ENCODE measurements at regions not wholly inside any gene's neighbourhood (a gene's known extent, or its start where the extent isn't known, plus 50 kb on each side); places are given as distances from the start of the nearest gene placed in this dataset.

- no peak for DNase-seq (ENCODE audit: extremely low read depth, low read depth)
- no peak for TF ChIP-seq CTCF (IDR thresholded peaks at IDR 0.05; ENCODE audit: low read depth, low read length, missing control alignments)
- no peak overlapping the region for H3K4me3 ChIP-seq (replicated peaks; ENCODE audit: low read depth, low read length)
Measured at GRCh38 chr4:81555489-81555888, 83.8 kb upstream of the RASGEF1B start.

GRCh38 chr4:81552086-81552485 lies 80.4 kb upstream of the RASGEF1B start:
- no peak for TF ChIP-seq CTCF (IDR thresholded peaks at IDR 0.05; ENCODE audit: low read depth, low read length, missing control alignments)
- DNase-seq (ENCODE audit: extremely low read depth, low read depth) = no peak
- H3K4me3 ChIP-seq (replicated peaks; ENCODE audit: low read depth, low read length) = no peak overlapping the region

GRCh38 chr4:81550388-81550859 lies 78.7 kb upstream of the RASGEF1B start:
- no peak for TF ChIP-seq CTCF (IDR thresholded peaks at IDR 0.05; ENCODE audit: low read depth, low read length, missing control alignments)
- no peak overlapping the region for H3K4me3 ChIP-seq (replicated peaks; ENCODE audit: low read depth, low read length)
- DNase-seq (ENCODE audit: extremely low read depth, low read depth) = no peak

- no peak for TF ChIP-seq CTCF (IDR thresholded peaks at IDR 0.05; ENCODE audit: low read depth, low read length, missing control alignments)
- no peak overlapping the region for H3K4me3 ChIP-seq (replicated peaks; ENCODE audit: low read depth, low read length)
- DNase-seq (ENCODE audit: extremely low read depth, low read depth) = no peak
Measured at GRCh38 chr4:81549984-81550383, 78.3 kb upstream of the RASGEF1B start.

GRCh38 chr4:81546777-81547176 lies 75.1 kb upstream of the RASGEF1B start:
- no peak for DNase-seq (ENCODE audit: extremely low read depth, low read depth)
- no peak for TF ChIP-seq CTCF (IDR thresholded peaks at IDR 0.05; ENCODE audit: low read depth, low read length, missing control alignments)

GRCh38 chr4:81541161-81541945 lies 69.6 kb upstream of the RASGEF1B start:
- TF ChIP-seq CTCF (IDR thresholded peaks at IDR 0.05; ENCODE audit: low read depth, low read length, missing control alignments) = no peak
- no peak for DNase-seq (ENCODE audit: extremely low read depth, low read depth)
- no peak overlapping the region for H3K4me3 ChIP-seq (replicated peaks; ENCODE audit: low read depth, low read length)

More at GRCh38 chr4:81546777-81547176, 75.1 kb upstream of the RASGEF1B start:
- H3K4me3 ChIP-seq (replicated peaks; ENCODE audit: low read depth, low read length) = no peak overlapping the region
